GM12878 (cell line): ENCODE measurements at regions not wholly inside any gene's neighbourhood (a gene's known extent, or its start where the extent isn't known, plus 50 kb on each side); places are given as distances from the start of the nearest gene placed in this dataset.

Experiments used
- CTCF ChIP-seq, 3 experiments: IDR thresholded peaks in 2 of 3; conservative IDR thresholded peaks in 1 of 3; 2 replicates each; pipeline ENCODE4 v1.5.1; 2011; ENCODE audit warnings: low read depth in 3 of 3, low read length in 3 of 3, mild to moderate bottlenecking in 3 of 3, control low read depth in 2 of 3, moderate library complexity in 2 of 3, inconsistent platforms in 1 of 3, mixed read lengths in 1 of 3; ENCODE audit not compliant: control insufficient read depth in 2 of 3, insufficient read depth in 1 of 3; ENCODE audit errors: extremely low read depth in 1 of 3
- JUND ChIP-seq: IDR thresholded peaks from 2 replicates; pipeline ENCODE4 v1.6.1; 2012; ENCODE audit warnings: low read depth, mild to moderate bottlenecking, low read length, improper control_type of control experiment, moderate library complexity
- NFXL1 ChIP-seq: fragments of 450-650 bp; IDR thresholded peaks from 2 replicates; pipeline ENCODE4 v1.6.1; 2017; ENCODE audit warnings: antibody characterized with exemption, mild to moderate bottlenecking, borderline replicate concordance
- POLR2AphosphoS5 ChIP-seq: IDR thresholded peaks from 2 replicates; pipeline ENCODE4 v1.6.1; 2011; ENCODE audit warnings: mild to moderate bottlenecking, low read length, inconsistent platforms

DNA sequence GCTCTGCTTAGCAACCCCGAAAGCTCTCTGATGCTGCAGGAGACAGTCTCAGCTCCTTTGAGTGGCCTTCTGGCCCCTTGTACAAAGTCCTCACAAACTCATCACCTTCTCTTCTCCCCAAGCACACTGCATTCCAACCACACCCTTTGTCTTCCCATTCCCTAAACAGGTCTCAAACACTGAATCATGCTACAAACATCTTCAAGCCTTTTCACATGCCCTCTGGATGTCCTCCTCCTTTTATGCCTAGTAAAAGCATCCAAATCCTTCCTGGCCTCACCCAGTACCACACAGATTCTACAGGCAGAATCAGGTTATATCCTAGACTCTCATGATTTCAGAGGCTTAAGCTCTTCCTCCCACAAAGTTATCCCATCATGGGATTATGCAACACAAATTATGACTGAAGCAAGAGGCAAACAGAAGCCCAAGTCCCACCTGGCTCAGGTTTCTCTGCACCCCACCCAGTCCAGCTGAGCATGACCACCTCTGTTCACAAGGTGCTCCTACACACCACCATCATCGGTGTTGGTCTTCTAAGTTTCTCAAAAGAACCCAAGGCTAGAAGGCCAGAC, 61.4 kb upstream of the PCED1B start:
- no peak for TF ChIP-seq JUND
- TF ChIP-seq NFXL1, result no peak
- TF ChIP-seq CTCF (IDR thresholded peaks at IDR 0.05 in 2 of 3, conservative IDR thresholded peaks at IDR 0.05 in 1 of 3; ENCODE audit: control insufficient read depth in 2 of 3, extremely low read depth in 1 of 3, insufficient read depth in 1 of 3, low read depth in 3 of 3, low read length in 3 of 3), result no peak
- TF ChIP-seq POLR2AphosphoS5, result no peak
